H1 (cell line): ENCODE measurements at regions not wholly inside any gene's neighbourhood (a gene's known extent, or its start where the extent isn't known, plus 50 kb on each side); places are given as distances from the start of the nearest gene placed in this dataset.

ENCODE experiments used
- CTCF ChIA-PET: fragments of 300-600 bp; sonication (Branson Sonifier 250); formaldehyde crosslinking; loops from one replicate; lab custom pipeline; 2021; ENCODE audit not compliant: partially characterized antibody; lab: Charles Lee
- POLR2A ChIA-PET: fragments of 300-600 bp; sonication (Branson Sonifier 250); formaldehyde crosslinking; loops from one replicate; lab custom pipeline; 2021; ENCODE audit warnings: inconsistent platforms; ENCODE audit not compliant: partially characterized antibody; lab: Charles Lee
- DNase-seq, 2 experiments: peaks; one replicate each; pipeline versions ENCODE4 v3.0.0 to v3.0.0-alpha.2; 2010 to 2022; ENCODE audit warnings: low spot score in 2 of 2, low read depth in 1 of 2, mixed read lengths in 1 of 2
- FAIRE-seq: peaks from 2 replicates; lab custom pipeline; 2011; peaks lifted over from hg19 to GRCh38; lab: Jason Lieb, UNC
- H2AFZ ChIP-seq: 2 replicates; pipeline ENCODE4 v1.8.1; 2012; ENCODE audit warnings: low read length, inconsistent platforms
- H2AK5ac ChIP-seq: 2 replicates; pipeline ENCODE4 v1.6.1; 2013; ENCODE audit warnings: low read depth, low read length
- H2BK120ac ChIP-seq: replicated peaks from 2 replicates; pipeline ENCODE3; 2013; ENCODE audit warnings: low read depth, low read length, inconsistent platforms
- H2BK12ac ChIP-seq: 2 replicates; pipeline ENCODE4 v1.6.1; 2013; ENCODE audit warnings: low read depth, low read length
- H2BK15ac ChIP-seq: 2 replicates; pipeline ENCODE4 v1.6.1; 2013; ENCODE audit warnings: low read length
- H2BK20ac ChIP-seq: 2 replicates; pipeline ENCODE4 v1.6.1; 2013; ENCODE audit warnings: low read length
- H2BK5ac ChIP-seq: 2 replicates; pipeline ENCODE4 v1.6.1; 2013; ENCODE audit warnings: low read depth, low read length
- H3K14ac ChIP-seq: 2 replicates; pipeline ENCODE4 v1.6.1; 2013; ENCODE audit warnings: inconsistent platforms; ENCODE audit not compliant: insufficient read length
- H3K18ac ChIP-seq: 2 replicates; pipeline ENCODE4 v1.6.1; 2013; ENCODE audit warnings: low read length; ENCODE audit errors: extremely low read depth
- H3K23ac ChIP-seq: 2 replicates; pipeline ENCODE4 v1.6.1; 2013; ENCODE audit warnings: inconsistent platforms; ENCODE audit not compliant: insufficient read length
- H3K23me2 ChIP-seq: 2 replicates; pipeline ENCODE4 v1.6.1; 2013; ENCODE audit warnings: low read depth, low read length
- H3K27ac ChIP-seq: 2 replicates; pipeline ENCODE4 v1.6.1; 2011; ENCODE audit warnings: low read depth, low read length, inconsistent platforms
- H3K27me3 ChIP-seq, 4 experiments: replicated peaks in 1 of 4; 1 replicate in 1 of 4; 2 replicates in 3 of 4; pipeline versions ENCODE4 v1.6.1 to v1.8.1; 2011 to 2013; ENCODE audit warnings: low read length in 3 of 4, mild to moderate bottlenecking in 3 of 4, inconsistent platforms in 2 of 4, mixed read lengths in 2 of 4, moderate library complexity in 1 of 4; ENCODE audit not compliant: control insufficient read depth in 3 of 4, insufficient read depth in 3 of 4; ENCODE audit errors: extremely low read depth in 1 of 4
- H3K36me3 ChIP-seq, 4 experiments: 2 replicates each; pipeline versions ENCODE4 v1.6.1 to v1.8.1; 2011 to 2013; ENCODE audit warnings: mild to moderate bottlenecking in 4 of 4, low read length in 3 of 4, moderate library complexity in 2 of 4, control low read depth in 1 of 4, inconsistent platforms in 1 of 4; ENCODE audit not compliant: insufficient read depth in 4 of 4, control insufficient read depth in 2 of 4
- H3K4ac ChIP-seq: replicated peaks from 2 replicates; pipeline ENCODE3; 2013; ENCODE audit warnings: low read length, low read depth, mixed read lengths, inconsistent platforms; ENCODE audit not compliant: insufficient read length
- H3K4me1 ChIP-seq, 4 experiments: replicated peaks in 1 of 4; 1 replicate in 1 of 4; 2 replicates in 3 of 4; pipeline versions ENCODE4 v1.6.1 to v1.8.1; 2011 to 2013; ENCODE audit warnings: low read length in 3 of 4, inconsistent platforms in 2 of 4, mixed read lengths in 1 of 4; ENCODE audit not compliant: insufficient read depth in 4 of 4, control insufficient read depth in 3 of 4
- H3K4me2 ChIP-seq, 2 experiments: 2 replicates each; pipeline versions ENCODE4 v1.6.1 to v1.8.1; 2011 to 2013; ENCODE audit warnings: low read depth in 2 of 2, low read length in 2 of 2, control low read depth in 1 of 2, inconsistent platforms in 1 of 2, mild to moderate bottlenecking in 1 of 2; ENCODE audit not compliant: insufficient read depth in 1 of 2
- H3K4me3 ChIP-seq, 4 experiments: fragments of 200-600, 300-600 bp in 1 of 4; sonication (generic), shearing (Covaris generic), sonication (Bioruptor Twin) in 1 of 4; 2 replicates each; pipeline versions ENCODE4 v1.5.1 to v1.8.1; 2011 to 2016; ENCODE audit warnings: low read length in 4 of 4, low read depth in 3 of 4, control low read depth in 2 of 4, inconsistent platforms in 2 of 4, mild to moderate bottlenecking in 2 of 4, mixed read lengths in 1 of 4, moderate library complexity in 1 of 4; ENCODE audit not compliant: insufficient read depth in 2 of 4; ENCODE audit errors: extremely low read depth in 1 of 4
- H3K56ac ChIP-seq: replicated peaks from 2 replicates; pipeline ENCODE3; 2013; ENCODE audit warnings: low read depth, mild to moderate bottlenecking, mixed read lengths, low read length, inconsistent platforms; ENCODE audit not compliant: insufficient read length
- H3K79me1 ChIP-seq: 2 replicates; pipeline ENCODE4 v1.6.1; 2013; ENCODE audit warnings: low read depth, low read length, control low read depth
- H3K79me2 ChIP-seq, 2 experiments: 2 replicates each; pipeline versions ENCODE4 v1.6.1 to v1.8.1; 2012 to 2013; ENCODE audit warnings: low read length in 2 of 2, mild to moderate bottlenecking in 2 of 2, inconsistent platforms in 1 of 2; ENCODE audit not compliant: insufficient read depth in 2 of 2, control insufficient read depth in 1 of 2
- H3K9ac ChIP-seq, 4 experiments: replicated peaks in 1 of 4; 1 replicate in 1 of 4; 2 replicates in 3 of 4; pipeline versions ENCODE4 v1.6.1 to v1.8.1; 2011 to 2013; ENCODE audit warnings: low read depth in 3 of 4, low read length in 3 of 4, control low read depth in 2 of 4, mild to moderate bottlenecking in 2 of 4, moderate library complexity in 2 of 4, inconsistent platforms in 1 of 4; ENCODE audit errors: extremely low read depth in 1 of 4
- H3K9me3 ChIP-seq, 2 experiments: 2 replicates each; pipeline versions ENCODE4 v1.6.1 to v1.8.1; 2012 to 2013; ENCODE audit warnings: mild to moderate bottlenecking in 2 of 2, moderate library complexity in 2 of 2, control low read depth in 1 of 2, inconsistent platforms in 1 of 2, low read depth in 1 of 2, low read length in 1 of 2, mixed read lengths in 1 of 2; ENCODE audit not compliant: insufficient read depth in 2 of 2
- H4K20me1 ChIP-seq, 2 experiments: replicated peaks in 1 of 2; 2 replicates each; pipeline versions ENCODE3 to v1.8.1; 2011 to 2013; ENCODE audit warnings: inconsistent platforms in 2 of 2, low read length in 2 of 2, mild to moderate bottlenecking in 1 of 2; ENCODE audit not compliant: insufficient read depth in 2 of 2, control insufficient read depth in 1 of 2
- H4K5ac ChIP-seq: 2 replicates; pipeline ENCODE4 v1.6.1; 2013; ENCODE audit warnings: low read length, low read depth, mixed read lengths, inconsistent platforms; ENCODE audit not compliant: insufficient read length
- H4K8ac ChIP-seq: 2 replicates; pipeline ENCODE4 v1.8.0; 2013; ENCODE audit warnings: mild to moderate bottlenecking, moderate library complexity, low read length, inconsistent platforms; ENCODE audit not compliant: insufficient read depth; ENCODE audit errors: extremely low read depth
- H4K91ac ChIP-seq: replicated peaks from 2 replicates; pipeline ENCODE3; 2013; ENCODE audit warnings: low read length, mixed read lengths, inconsistent platforms; ENCODE audit not compliant: insufficient read length
- TCF12 ChIP-seq: IDR thresholded peaks from 2 replicates; pipeline ENCODE4 v1.6.1; 2011; ENCODE audit warnings: low read depth, mild to moderate bottlenecking, low read length
- WGBS, 2 experiments: shearing (Covaris generic) in 1 of 2; methylation state at CpG; one replicate each; pipeline versions ENCODE4 v1.1.6 to v1.1.7; 2013 to 2015; ENCODE audit warnings: low lambda C conversion rate in 2 of 2, mixed read lengths in 2 of 2, inconsistent platforms in 1 of 2, low coverage in 1 of 2, missing lambda C conversion rate in 1 of 2; ENCODE audit not compliant: insufficient replicate concordance in 2 of 2, insufficient coverage in 1 of 2, insufficient read length in 1 of 2; ENCODE audit errors: extremely low coverage in 1 of 2, missing lambda C conversion rate in 1 of 2; 5-methylcytosine and 5-hydroxymethylcytosine counted together

GRCh38 chr4:156241896-156242295 lies 288.2 kb upstream of the CTSO start:
- Histone ChIP-seq H3K23ac (no peak overlapping the region), H3K56ac (no peak overlapping the region), H2BK12ac (no peak overlapping the region), H3K23me2 (no peaks in the 10 kb centered on the region), H4K8ac (no peak overlapping the region), H3K27ac (no peak overlapping the region), H3K4me1 (no peaks in the 10 kb centered on the region), H3K18ac (no peak overlapping the region), H3K36me3 (no peaks in the 10 kb centered on the region), H2AK5ac (no peak overlapping the region), H2BK5ac (no peak overlapping the region), H2AFZ (no peak overlapping the region), H3K9ac (no peak overlapping the region), H3K14ac (no peak overlapping the region), H3K79me2 (no peaks in the 10 kb centered on the region), H3K9me3 (no peaks in the 10 kb centered on the region), H3K4ac (no peak overlapping the region), H2BK20ac (no peak overlapping the region), H4K5ac (no peak overlapping the region), H4K91ac (no peak overlapping the region), H4K20me1 (no peaks in the 10 kb centered on the region), H2BK15ac (no peak overlapping the region), H3K4me2 (no peak overlapping the region), H3K79me1 (no peaks in the 10 kb centered on the region), H3K27me3 (no peaks in the 10 kb centered on the region), H2BK120ac (no peak overlapping the region), H3K4me3 (no peak overlapping the region)
- ChIA-PET CTCF (no interaction called here), POLR2A (no interaction called here)
- FAIRE-seq (no peak), DNase-seq (no peak)
- 76% methylated on average over 2 of the region's 2 CpGs; no CpG with 5 or more reads in 1 of the 2 experiments for WGBS, 2 experiments
- no peak for TF ChIP-seq TCF12
